Heart left ventricle (tissue), 13 donors: ENCODE measurements at regions not wholly inside any gene's neighbourhood (a gene's known extent, or its start where the extent isn't known, plus 50 kb on each side); places are given as distances from the start of the nearest gene placed in this dataset.

ENCODE experiments used
- POLR2A ChIP-seq, 2 donors: fragments of 450-650 bp; IDR thresholded peaks; one replicate each; pipeline ENCODE4 v1.6.1; 2017; ENCODE audit warnings: antibody characterized with exemption in 2 of 2, mild to moderate bottlenecking in 2 of 2, moderate library complexity in 2 of 2
- TF ChIP-seq, protein P1 (sequence below), 12 donors: fragments of 200-600 bp; sonication (generic) in 4 of 12; IDR thresholded peaks; one replicate each; pipeline versions ENCODE4 v1.5.0 to v1.8.0; 2018 to 2022; ENCODE audit warnings: antibody characterized with exemption in 12 of 12, mild to moderate bottlenecking in 5 of 12
- donor health status: ischemic (EF 13 %, LVEDD 7.1; RV severe dilation, severe dysfunction).
- donor health status: DM: no; HTN: yes; CAD: no.
- donor health status: DM: no; HTN: no; CAD: no.
- donor health status: ischemic (EF 25% LVEDD 6.9; RV normal size, moderate dysfunction).
- donor health status: ischemic (EF 25% LVEDD 5.7; RV mildly dilated, moderate dysfunction).
- donor health status: ischemic (EF 35%, LVEDD 5.7; RV mildly dilated, moderate dysfunction).
- donor health status: nonischemic (EF 11% LVEDD 7.7; RV severe dilation, severe dysfunction).
- donor health status: DM: yes; HTN: yes; CAD: no.
- donor health status: PGD.
- donor health status: ischemic (EF 29% LVEDD 5.4; RV normal size, mild dysfunction).
- donor health status: nonischemic (EF 23%, LVEDD 6.1; RV moderate dilation, normal function).

DNA sequence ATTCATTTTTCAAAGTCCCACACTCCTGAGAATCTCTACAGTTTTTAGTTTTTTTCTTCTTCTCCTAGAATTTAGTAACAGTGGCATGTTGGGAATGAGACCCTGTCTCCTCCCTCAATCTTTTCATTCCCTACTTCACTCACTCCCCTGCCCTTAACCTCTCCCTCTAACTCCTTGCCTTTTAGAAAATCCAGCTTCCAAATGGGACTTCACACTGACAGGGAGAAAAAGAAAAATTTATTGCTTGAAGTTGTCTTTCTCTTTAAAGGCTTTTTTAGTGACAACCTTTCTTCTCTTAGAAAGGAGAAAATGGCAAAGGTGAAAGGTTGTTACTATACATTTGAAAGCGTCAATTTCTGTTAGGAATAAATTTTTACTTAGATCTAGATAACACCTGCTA, 359.2 kb downstream of the CDH7 start:
- TF ChIP-seq, protein P1, sequence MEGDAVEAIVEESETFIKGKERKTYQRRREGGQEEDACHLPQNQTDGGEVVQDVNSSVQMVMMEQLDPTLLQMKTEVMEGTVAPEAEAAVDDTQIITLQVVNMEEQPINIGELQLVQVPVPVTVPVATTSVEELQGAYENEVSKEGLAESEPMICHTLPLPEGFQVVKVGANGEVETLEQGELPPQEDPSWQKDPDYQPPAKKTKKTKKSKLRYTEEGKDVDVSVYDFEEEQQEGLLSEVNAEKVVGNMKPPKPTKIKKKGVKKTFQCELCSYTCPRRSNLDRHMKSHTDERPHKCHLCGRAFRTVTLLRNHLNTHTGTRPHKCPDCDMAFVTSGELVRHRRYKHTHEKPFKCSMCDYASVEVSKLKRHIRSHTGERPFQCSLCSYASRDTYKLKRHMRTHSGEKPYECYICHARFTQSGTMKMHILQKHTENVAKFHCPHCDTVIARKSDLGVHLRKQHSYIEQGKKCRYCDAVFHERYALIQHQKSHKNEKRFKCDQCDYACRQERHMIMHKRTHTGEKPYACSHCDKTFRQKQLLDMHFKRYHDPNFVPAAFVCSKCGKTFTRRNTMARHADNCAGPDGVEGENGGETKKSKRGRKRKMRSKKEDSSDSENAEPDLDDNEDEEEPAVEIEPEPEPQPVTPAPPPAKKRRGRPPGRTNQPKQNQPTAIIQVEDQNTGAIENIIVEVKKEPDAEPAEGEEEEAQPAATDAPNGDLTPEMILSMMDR (IDR thresholded peaks at IDR 0.05) = no peak
- no peak for TF ChIP-seq POLR2A (IDR thresholded peaks at IDR 0.05)
